SK-N-SH (cell line): ENCODE measurements at regions not wholly inside any gene's neighbourhood (a gene's known extent, or its start where the extent isn't known, plus 50 kb on each side); places are given as distances from the start of the nearest gene placed in this dataset.

Experiments used
- CTCF ChIA-PET: fragments of 300-600, 350-600 bp; formaldehyde crosslinking; extraction: SDS; loops from one replicate; lab custom pipeline; 2021; lab: Yijun Ruan, JAX
- POLR2A ChIA-PET: fragments of 350-600 bp; sonication (Branson Sonifier 250); formaldehyde crosslinking; extraction: SDS; loops from one replicate; lab custom pipeline; 2020; ENCODE audit warnings: antibody characterized with exemption, inconsistent platforms; lab: Yijun Ruan, JAX
- DNase-seq: peaks from one replicate; pipeline ENCODE4 v3.0.0; 2012
- H2AFZ ChIP-seq: fragments of 200-600 bp; sonication (generic); 2 replicates; pipeline ENCODE4 v1.8.1; 2016; ENCODE audit warnings: antibody characterized with exemption, mild to moderate bottlenecking, low read depth
- H3F3A ChIP-seq: fragments of 200-600 bp; sonication (generic); replicated peaks from 2 replicates; pipeline ENCODE3; 2016; ENCODE audit warnings: antibody characterized with exemption, mild to moderate bottlenecking; ENCODE audit not compliant: insufficient read depth
- H3K27ac ChIP-seq, 2 experiments: fragments of 200-500 bp in 1 of 2; fragments of 200-600 bp in 1 of 2; sonication (Bioruptor generic) in 1 of 2; sonication (generic), shearing (Covaris generic) in 1 of 2; 2 replicates each; pipeline versions ENCODE4 v1.5.1 to v1.6.1; 2014 to 2016; ENCODE audit warnings: low read depth in 2 of 2, inconsistent platforms in 1 of 2, low read length in 1 of 2, mild to moderate bottlenecking in 1 of 2, mixed read lengths in 1 of 2
- H3K27me3 ChIP-seq: fragments of 200-600 bp; sonication (generic), shearing (Covaris generic); 2 replicates; pipeline ENCODE4 v1.6.1; 2016; ENCODE audit warnings: mixed run types; ENCODE audit not compliant: insufficient read depth
- H3K36me3 ChIP-seq, 2 experiments: fragments of 200-500 bp in 1 of 2; fragments of 200-600 bp in 1 of 2; sonication (Bioruptor generic) in 1 of 2; sonication (generic) in 1 of 2; replicated peaks in 1 of 2; 2 replicates each; pipeline versions ENCODE3 to v1.5.1; 2014 to 2016; ENCODE audit warnings: low read length in 1 of 2, mild to moderate bottlenecking in 1 of 2; ENCODE audit not compliant: insufficient read depth in 2 of 2, control insufficient read depth in 1 of 2
- H3K4me1 ChIP-seq, 2 experiments: fragments of 200-500 bp in 1 of 2; fragments of 200-600 bp in 1 of 2; sonication (Bioruptor generic) in 1 of 2; sonication (generic), shearing (Covaris generic) in 1 of 2; 2 replicates each; pipeline versions ENCODE4 v1.5.1 to v1.6.1; 2014 to 2016; ENCODE audit warnings: low read depth in 1 of 2, low read length in 1 of 2, mixed run types in 1 of 2; ENCODE audit not compliant: insufficient read depth in 2 of 2, control insufficient read depth in 1 of 2
- H3K4me2 ChIP-seq: fragments of 200-600 bp; sonication (generic), shearing (Covaris generic); 2 replicates; pipeline ENCODE4 v1.6.1; 2017; ENCODE audit warnings: mixed run types
- H3K4me3 ChIP-seq, 2 experiments: fragments of 200-500 bp in 1 of 2; fragments of 200-600 bp in 1 of 2; sonication (Bioruptor generic) in 1 of 2; sonication (generic), shearing (Covaris generic) in 1 of 2; 2 replicates each; pipeline versions ENCODE4 v1.5.1 to v1.8.1; 2014 to 2016; ENCODE audit warnings: low read depth in 2 of 2, inconsistent platforms in 1 of 2, low read length in 1 of 2, mild to moderate bottlenecking in 1 of 2, mixed read lengths in 1 of 2, moderate library complexity in 1 of 2
- H3K79me2 ChIP-seq: fragments of 200-600 bp; sonication (generic); 2 replicates; pipeline ENCODE4 v1.8.1; 2017; ENCODE audit warnings: mild to moderate bottlenecking; ENCODE audit not compliant: insufficient read depth
- H3K9ac ChIP-seq: fragments of 200-600 bp; sonication (generic); 2 replicates; pipeline ENCODE4 v1.6.1; 2017; ENCODE audit warnings: mixed run types
- H3K9me2 ChIP-seq: fragments of 200-600 bp; sonication (generic); 2 replicates; pipeline ENCODE4 v1.6.1; 2017; ENCODE audit warnings: mixed run types
- H3K9me3 ChIP-seq: fragments of 200-600 bp; sonication (generic); 2 replicates; pipeline ENCODE4 v1.6.1; 2017; ENCODE audit warnings: mixed run types, mild to moderate bottlenecking, moderate library complexity
- H4K20me1 ChIP-seq: fragments of 200-600 bp; sonication (generic); 2 replicates; pipeline ENCODE4 v1.6.1; 2017; ENCODE audit warnings: mild to moderate bottlenecking, mixed run types; ENCODE audit not compliant: insufficient read depth
- CHD2 ChIP-seq: fragments of 150-350 bp; IDR thresholded peaks from 2 replicates; pipeline ENCODE4 v1.6.1; 2018; ENCODE audit warnings: low read length; ENCODE audit not compliant: partially characterized antibody
- ELF1 ChIP-seq: IDR thresholded peaks from 2 replicates; pipeline ENCODE4 v1.4.0; 2012
- EP300 ChIP-seq, 2 experiments: IDR thresholded peaks; 2 replicates each; pipeline versions ENCODE4 v1.4.0 to v1.6.1; 2012; ENCODE audit warnings: borderline replicate concordance in 1 of 2, low read depth in 1 of 2, low read length in 1 of 2
- EZH2phosphoT487 ChIP-seq: fragments of 200-600 bp; sonication (generic); IDR thresholded peaks from 2 replicates; pipeline ENCODE4 v1.6.1; 2017; ENCODE audit warnings: low read depth, mixed run types, mild to moderate bottlenecking, antibody characterized with exemption, moderate library complexity, borderline replicate concordance
- FOSL2 ChIP-seq: IDR thresholded peaks from 2 replicates; pipeline ENCODE4 v1.4.0; 2012; ENCODE audit warnings: low read depth, mild to moderate bottlenecking, moderate library complexity, borderline replicate concordance
- FOXM1 ChIP-seq: IDR thresholded peaks from 2 replicates; pipeline ENCODE4 v1.4.0; 2012; ENCODE audit warnings: low read depth, mild to moderate bottlenecking
- GABPA ChIP-seq: IDR thresholded peaks from 2 replicates; pipeline ENCODE4 v1.4.0; 2012; ENCODE audit warnings: low read depth, mild to moderate bottlenecking
- SIN3A ChIP-seq: IDR thresholded peaks from 2 replicates; pipeline ENCODE4 v1.6.1; 2012; ENCODE audit warnings: low read depth, mild to moderate bottlenecking, low read length, moderate library complexity, borderline replicate concordance
- SMC3 ChIP-seq: IDR thresholded peaks from 2 replicates; pipeline ENCODE4 v1.6.1; 2012; ENCODE audit warnings: low read depth, low read length, improper control_type of control experiment
- TCF12 ChIP-seq: IDR thresholded peaks from 2 replicates; pipeline ENCODE4 v1.4.0; 2012
- TEAD4 ChIP-seq: IDR thresholded peaks from 2 replicates; pipeline ENCODE4 v1.4.0; 2012; ENCODE audit warnings: mild to moderate bottlenecking, borderline replicate concordance; ENCODE audit not compliant: insufficient read depth
- YY1 ChIP-seq: IDR thresholded peaks from 2 replicates; pipeline ENCODE4 v1.4.0; 2012; ENCODE audit warnings: low read depth, mild to moderate bottlenecking
- WGBS: methylation state at CpG from one replicate; pipeline ENCODE4 v1.1.6; 2017; ENCODE audit warnings: low lambda C conversion rate; 5-methylcytosine and 5-hydroxymethylcytosine counted together
- TF ChIP-seq, protein P1 (sequence below): fragments of 200-600 bp; sonication (generic); IDR thresholded peaks from 2 replicates; pipeline ENCODE4 v1.6.1; 2017; ENCODE audit warnings: antibody characterized with exemption, mild to moderate bottlenecking, moderate library complexity
- TF ChIP-seq, protein P2 (sequence below): fragments of 150-350 bp; IDR thresholded peaks from 2 replicates; pipeline ENCODE4 v1.6.1; 2016; ENCODE audit warnings: mild to moderate bottlenecking, low read depth, low read length
- TF ChIP-seq, protein P3 (sequence below): IDR thresholded peaks from 2 replicates; pipeline ENCODE4 v1.4.0; 2012; ENCODE audit warnings: low read depth
- TF ChIP-seq, protein P4 (sequence below): IDR thresholded peaks from 2 replicates; pipeline ENCODE4; 2012

DNA sequence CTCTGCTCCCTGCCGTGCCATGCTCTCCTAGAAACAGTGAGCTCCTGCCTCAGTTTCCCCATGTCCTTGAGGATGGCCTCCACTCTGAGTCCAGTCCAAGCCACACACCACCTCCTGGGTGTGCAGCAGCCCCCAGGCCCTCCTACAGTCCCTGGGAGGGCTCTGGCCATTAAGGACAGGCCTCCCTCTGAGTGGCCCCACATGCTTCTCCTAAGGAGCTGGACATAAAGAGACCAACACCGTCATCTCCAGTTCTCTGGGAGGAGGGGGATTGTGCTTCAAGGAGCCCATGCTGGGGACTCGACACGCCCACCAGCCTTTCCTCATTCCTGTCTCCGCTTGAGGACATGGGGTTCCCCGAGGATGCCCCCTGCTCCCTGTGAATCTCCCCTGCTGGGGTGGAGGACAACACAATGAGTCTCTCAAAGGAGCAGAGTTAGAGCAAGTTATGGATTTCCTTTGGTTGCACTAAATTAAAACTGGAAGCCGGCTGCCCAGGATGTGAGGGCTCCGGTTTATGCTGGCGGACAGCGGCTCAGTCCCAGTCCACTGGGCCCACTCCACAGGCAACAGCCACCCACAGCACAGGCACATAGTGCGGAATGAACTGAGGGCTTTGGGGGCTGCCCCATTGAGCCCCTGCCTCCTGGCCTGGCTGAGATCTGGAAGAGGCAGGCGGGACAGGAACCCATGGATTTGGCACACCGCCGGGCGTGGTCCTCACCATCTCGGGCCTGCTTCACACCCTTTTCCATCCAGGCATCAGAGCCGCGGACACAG lies 165.6 kb upstream of the IQSEC1 start (continued):
- TF ChIP-seq EZH2phosphoT487 (no peak), EP300 (IDR thresholded peaks at IDR 0.05; ENCODE audit: borderline replicate concordance in 1 of 2, low read depth in 1 of 2, low read length in 1 of 2) (no peak), TCF12 (no peak)

DNA sequence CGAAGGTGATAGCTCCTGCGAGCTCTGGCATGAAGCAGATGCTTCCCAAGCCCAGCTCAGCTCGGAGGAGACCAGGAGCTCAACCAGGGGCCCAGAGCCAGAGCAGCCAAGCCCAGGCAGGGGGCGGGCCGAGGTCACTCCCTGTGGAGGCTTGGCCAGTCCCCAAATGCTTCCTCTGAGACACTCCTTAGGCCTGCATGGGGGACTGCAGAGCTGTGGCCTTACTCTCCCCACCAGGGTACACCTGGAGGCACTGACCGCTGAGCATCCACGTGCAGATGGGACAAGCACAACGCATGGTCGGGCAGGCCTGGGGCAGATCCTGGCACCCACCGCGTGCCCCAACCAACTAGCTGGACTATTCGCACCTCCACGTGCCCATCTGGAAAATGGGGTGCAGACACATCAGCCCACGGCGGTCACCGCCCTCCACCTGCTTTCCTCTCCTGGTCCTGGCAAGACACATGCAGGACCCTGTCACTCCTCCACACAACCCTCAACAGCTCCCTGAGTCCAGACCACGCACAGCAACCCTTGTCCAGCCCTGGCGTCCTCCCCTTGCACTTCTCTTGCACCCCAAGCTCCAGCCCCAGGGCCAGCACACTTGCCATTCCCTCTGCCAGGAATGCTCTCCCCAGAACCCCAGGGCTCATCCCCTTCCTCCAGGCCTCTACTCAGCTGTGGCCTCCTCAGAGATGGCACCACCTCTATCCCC lies 164.7 kb upstream of the IQSEC1 start:
- no peak for DNase-seq
- H3K79me2 ChIP-seq = no peaks in the 10 kb centered on the region
- no peaks in the 10 kb centered on the region for H3K9me2 ChIP-seq
- no peak overlapping the region for H3K27ac ChIP-seq
- no peak overlapping the region for H2AFZ ChIP-seq
- H3K4me3 ChIP-seq = no peak overlapping the region
- TF ChIP-seq FOSL2 = no peak
- TF ChIP-seq TEAD4 = no peak
- no peak for TF ChIP-seq ELF1
- TF ChIP-seq EZH2phosphoT487 = no peak
- TF ChIP-seq FOXM1 = no peak
- TF ChIP-seq, protein P1, sequence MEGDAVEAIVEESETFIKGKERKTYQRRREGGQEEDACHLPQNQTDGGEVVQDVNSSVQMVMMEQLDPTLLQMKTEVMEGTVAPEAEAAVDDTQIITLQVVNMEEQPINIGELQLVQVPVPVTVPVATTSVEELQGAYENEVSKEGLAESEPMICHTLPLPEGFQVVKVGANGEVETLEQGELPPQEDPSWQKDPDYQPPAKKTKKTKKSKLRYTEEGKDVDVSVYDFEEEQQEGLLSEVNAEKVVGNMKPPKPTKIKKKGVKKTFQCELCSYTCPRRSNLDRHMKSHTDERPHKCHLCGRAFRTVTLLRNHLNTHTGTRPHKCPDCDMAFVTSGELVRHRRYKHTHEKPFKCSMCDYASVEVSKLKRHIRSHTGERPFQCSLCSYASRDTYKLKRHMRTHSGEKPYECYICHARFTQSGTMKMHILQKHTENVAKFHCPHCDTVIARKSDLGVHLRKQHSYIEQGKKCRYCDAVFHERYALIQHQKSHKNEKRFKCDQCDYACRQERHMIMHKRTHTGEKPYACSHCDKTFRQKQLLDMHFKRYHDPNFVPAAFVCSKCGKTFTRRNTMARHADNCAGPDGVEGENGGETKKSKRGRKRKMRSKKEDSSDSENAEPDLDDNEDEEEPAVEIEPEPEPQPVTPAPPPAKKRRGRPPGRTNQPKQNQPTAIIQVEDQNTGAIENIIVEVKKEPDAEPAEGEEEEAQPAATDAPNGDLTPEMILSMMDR = no peak
- TF ChIP-seq YY1 = no peak
- TF ChIP-seq, protein P2, sequence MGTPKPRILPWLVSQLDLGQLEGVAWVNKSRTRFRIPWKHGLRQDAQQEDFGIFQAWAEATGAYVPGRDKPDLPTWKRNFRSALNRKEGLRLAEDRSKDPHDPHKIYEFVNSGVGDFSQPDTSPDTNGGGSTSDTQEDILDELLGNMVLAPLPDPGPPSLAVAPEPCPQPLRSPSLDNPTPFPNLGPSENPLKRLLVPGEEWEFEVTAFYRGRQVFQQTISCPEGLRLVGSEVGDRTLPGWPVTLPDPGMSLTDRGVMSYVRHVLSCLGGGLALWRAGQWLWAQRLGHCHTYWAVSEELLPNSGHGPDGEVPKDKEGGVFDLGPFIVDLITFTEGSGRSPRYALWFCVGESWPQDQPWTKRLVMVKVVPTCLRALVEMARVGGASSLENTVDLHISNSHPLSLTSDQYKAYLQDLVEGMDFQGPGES = no peak
- TF ChIP-seq SIN3A = no peak
- no peak for TF ChIP-seq SMC3
- TF ChIP-seq, protein P3, sequence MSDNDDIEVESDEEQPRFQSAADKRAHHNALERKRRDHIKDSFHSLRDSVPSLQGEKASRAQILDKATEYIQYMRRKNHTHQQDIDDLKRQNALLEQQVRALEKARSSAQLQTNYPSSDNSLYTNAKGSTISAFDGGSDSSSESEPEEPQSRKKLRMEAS = no peak
- TF ChIP-seq EP300 (IDR thresholded peaks at IDR 0.05; ENCODE audit: borderline replicate concordance in 1 of 2, low read depth in 1 of 2, low read length in 1 of 2) = no peak
- TF ChIP-seq, protein P4, sequence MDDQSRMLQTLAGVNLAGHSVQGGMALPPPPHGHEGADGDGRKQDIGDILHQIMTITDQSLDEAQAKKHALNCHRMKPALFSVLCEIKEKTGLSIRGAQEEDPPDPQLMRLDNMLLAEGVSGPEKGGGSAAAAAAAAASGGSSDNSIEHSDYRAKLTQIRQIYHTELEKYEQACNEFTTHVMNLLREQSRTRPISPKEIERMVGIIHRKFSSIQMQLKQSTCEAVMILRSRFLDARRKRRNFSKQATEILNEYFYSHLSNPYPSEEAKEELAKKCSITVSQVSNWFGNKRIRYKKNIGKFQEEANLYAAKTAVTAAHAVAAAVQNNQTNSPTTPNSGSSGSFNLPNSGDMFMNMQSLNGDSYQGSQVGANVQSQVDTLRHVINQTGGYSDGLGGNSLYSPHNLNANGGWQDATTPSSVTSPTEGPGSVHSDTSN = no peak
- TF ChIP-seq CHD2 = no peak
- TF ChIP-seq GABPA = no peak
- ChIA-PET POLR2A (interaction anchor here (0.7 kb wide), 1 partner anchor 45 kb away, joined by 3 read pairs; no protein-coding TSS in a partner anchor), CTCF (interaction anchor here (0.6 to 1.5 kb wide), 5 partner anchors 10 to 305 kb away, joined by 3 to 4 read pairs (median 3); no protein-coding TSS in a partner anchor)
- no peaks in the 10 kb centered on the region for H4K20me1 ChIP-seq
- no peak overlapping the region for H3K9ac ChIP-seq
- no peak overlapping the region for H3K4me2 ChIP-seq
- no peaks in the 10 kb centered on the region for H3K36me3 ChIP-seq
- no peaks in the 10 kb centered on the region; the same call in 1 of the 2 replicates for H3K27me3 ChIP-seq
- H3K9me3 ChIP-seq = no peaks in the 10 kb centered on the region
- peaks cover 0 to 5% of the 10 kb centered on the region in 2 experiments; a peak in 1 of 4 replicates for H3K4me1 ChIP-seq
- WGBS = 64% methylated on average over 12 of the region's 18 CpGs
- no peaks in the 10 kb centered on the region for H3F3A ChIP-seq
